GM19328 (cell line): ENCODE measurements at regions not wholly inside any gene's neighbourhood (a gene's known extent, or its start where the extent isn't known, plus 50 kb on each side); places are given as distances from the start of the nearest gene placed in this dataset.
"Not testable (repeated sequence)": the region's sequence is repeated elsewhere in the genome, so short reads cannot be mapped to it uniquely, and the experiment has no call there.

Experiments used
- ATAC-seq: cut with Tn5 transposase; IDR thresholded peaks from one replicate; pipeline ENCODE4 v1.9.1; 2021; ENCODE audit warnings: mild to moderate bottlenecking, moderate library complexity; ENCODE audit not compliant: unreplicated experiment

GRCh38 chr13:101003566-101003965, 329.0 kb upstream of the TMTC4 start:
- no peak for ATAC-seq

GRCh38 chr13:100989392-100989791, 314.8 kb upstream of the TMTC4 start:
- ATAC-seq: no peak

- ATAC-seq: no peak
Measured at GRCh38 chr13:100988921-100989320, 314.3 kb upstream of the TMTC4 start.

- ATAC-seq: no peak
Measured at GRCh38 chr13:100987948-100988347, 313.4 kb upstream of the TMTC4 start.

GRCh38 chr13:100986571-100986970, 312.0 kb upstream of the TMTC4 start:
- ATAC-seq: no peak

GRCh38 chr13:100984085-100984705, 309.6 kb upstream of the TMTC4 start:
- no peak for ATAC-seq

GRCh38 chr13:100983111-100983510, 308.5 kb upstream of the TMTC4 start:
- no peak for ATAC-seq

- no peak for ATAC-seq
Measured at GRCh38 chr13:100980171-100980570, 305.6 kb upstream of the TMTC4 start.

- no peak for ATAC-seq
Measured at GRCh38 chr13:100977841-100978240, 303.2 kb upstream of the TMTC4 start.

- no peak for ATAC-seq
Measured at GRCh38 chr13:100976993-100977392, 302.4 kb upstream of the TMTC4 start.

- ATAC-seq: not testable (repeated sequence)
Measured at GRCh38 chr13:100975666-100976065, 301.1 kb upstream of the TMTC4 start.

GRCh38 chr13:100962585-100962984, 288.0 kb upstream of the TMTC4 start:
- no peak for ATAC-seq

GRCh38 chr13:100961186-100961585, 286.6 kb upstream of the TMTC4 start:
- no peak for ATAC-seq

GRCh38 chr13:100958831-100959230, 284.2 kb upstream of the TMTC4 start:
- no peak for ATAC-seq

- ATAC-seq: no peak
Measured at GRCh38 chr13:100957741-100958140, 283.1 kb upstream of the TMTC4 start.

GRCh38 chr13:100954430-100955305, 280.1 kb upstream of the TMTC4 start:
- ATAC-seq: no peak

- ATAC-seq: no peak
Measured at GRCh38 chr13:100951016-100951415, 276.4 kb upstream of the TMTC4 start.

GRCh38 chr13:100948937-100949336, 274.3 kb upstream of the TMTC4 start:
- ATAC-seq: not testable (repeated sequence)

- no peak for ATAC-seq
Measured at GRCh38 chr13:100946588-100946987, 272.0 kb upstream of the TMTC4 start.

- ATAC-seq: no peak
Measured at GRCh38 chr13:100944791-100945345, 270.3 kb upstream of the TMTC4 start.

GRCh38 chr13:100942742-100943141, 268.1 kb upstream of the TMTC4 start:
- ATAC-seq: no peak
